HG02840 (cell line): ENCODE measurements at regions not wholly inside any gene's neighbourhood (a gene's known extent, or its start where the extent isn't known, plus 50 kb on each side); places are given as distances from the start of the nearest gene placed in this dataset.
"Not testable (repeated sequence)": the region's sequence is repeated elsewhere in the genome, so short reads cannot be mapped to it uniquely, and the experiment has no call there.

ENCODE experiments used
- ATAC-seq: cut with Tn5 transposase; IDR thresholded peaks from one replicate; pipeline ENCODE4 v1.9.1; 2021; ENCODE audit warnings: mild to moderate bottlenecking, moderate library complexity, moderate number of reproducible peaks; ENCODE audit not compliant: unreplicated experiment, low FRiP score

DNA sequence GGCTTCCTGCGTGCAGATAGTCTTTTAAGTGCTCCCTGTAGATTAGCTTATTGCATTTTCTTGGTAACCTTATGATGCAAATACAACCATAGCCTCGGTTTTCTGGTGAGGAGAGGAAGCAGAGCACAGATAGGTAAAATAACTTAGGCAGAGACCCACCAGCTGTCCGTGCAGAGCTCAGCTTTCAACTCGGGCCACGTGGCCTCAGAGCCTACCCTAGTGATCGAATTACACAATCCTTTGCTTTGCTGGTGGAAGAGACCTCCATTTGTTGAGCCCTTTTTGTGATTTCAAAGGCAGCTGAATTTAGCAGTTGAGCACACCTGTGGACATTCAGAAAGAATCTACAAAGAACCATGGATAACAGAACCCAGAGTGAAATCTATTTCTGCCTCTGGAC lies 220.1 kb downstream of the ATP6V0E2 start:
- not testable (repeated sequence) for ATAC-seq

DNA sequence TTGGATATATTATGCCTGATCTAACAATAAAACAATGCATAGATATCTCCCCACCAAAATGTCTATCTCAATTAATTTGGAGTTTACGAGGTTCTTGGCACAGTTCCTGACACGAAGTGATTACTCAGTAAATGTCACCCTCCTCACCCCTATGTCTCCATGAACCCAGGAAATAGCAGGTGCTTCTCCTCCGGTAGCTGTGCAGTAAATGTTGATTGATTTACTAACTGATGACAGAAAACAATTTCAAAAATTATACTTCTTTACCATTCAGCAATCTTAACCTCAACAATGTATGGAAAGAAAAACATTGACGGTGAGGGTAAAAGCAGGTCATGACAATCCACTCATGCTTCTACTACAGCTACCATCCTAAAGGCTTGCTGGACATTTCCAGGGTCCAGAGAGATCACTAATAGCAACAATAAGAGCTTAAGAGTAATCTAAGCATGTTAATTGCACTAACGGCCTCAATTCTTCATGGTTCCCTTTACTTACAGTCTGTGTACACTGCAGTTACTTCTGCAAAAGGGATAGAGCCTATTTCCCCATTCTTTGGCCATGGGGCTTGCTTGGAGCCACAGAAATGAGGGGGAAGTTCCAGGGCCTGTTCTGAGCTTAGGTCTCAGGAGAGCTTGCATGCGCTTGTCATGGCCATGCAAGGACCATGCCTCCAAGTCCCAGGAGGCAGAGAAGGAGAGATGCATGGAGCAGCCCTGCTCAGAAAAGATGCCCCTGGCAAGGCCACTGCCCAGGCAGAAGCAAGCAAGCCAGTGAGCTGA lies 222.6 kb downstream of the ATP6V0E2 start:
- not testable (repeated sequence) for ATAC-seq

DNA sequence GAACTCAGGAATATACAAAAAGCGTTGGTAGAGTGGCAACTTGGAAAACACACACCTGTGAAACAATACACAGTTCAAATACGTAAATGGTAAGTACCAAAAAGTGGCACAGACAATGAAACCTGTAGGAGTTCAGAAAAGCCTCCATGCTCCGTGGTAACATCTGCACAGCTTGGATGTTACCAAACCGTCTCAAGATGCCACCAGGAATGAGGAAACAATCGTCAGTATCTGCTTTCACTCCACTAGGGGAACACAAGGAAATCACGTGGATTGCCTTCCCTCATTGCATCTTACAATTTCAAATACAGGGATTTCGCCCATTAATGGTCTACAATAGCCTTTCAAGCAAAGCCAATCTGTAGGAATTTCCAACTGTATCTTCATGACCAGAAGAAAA lies 224.6 kb upstream of the LRRC61 start:
- not testable (repeated sequence) for ATAC-seq

DNA sequence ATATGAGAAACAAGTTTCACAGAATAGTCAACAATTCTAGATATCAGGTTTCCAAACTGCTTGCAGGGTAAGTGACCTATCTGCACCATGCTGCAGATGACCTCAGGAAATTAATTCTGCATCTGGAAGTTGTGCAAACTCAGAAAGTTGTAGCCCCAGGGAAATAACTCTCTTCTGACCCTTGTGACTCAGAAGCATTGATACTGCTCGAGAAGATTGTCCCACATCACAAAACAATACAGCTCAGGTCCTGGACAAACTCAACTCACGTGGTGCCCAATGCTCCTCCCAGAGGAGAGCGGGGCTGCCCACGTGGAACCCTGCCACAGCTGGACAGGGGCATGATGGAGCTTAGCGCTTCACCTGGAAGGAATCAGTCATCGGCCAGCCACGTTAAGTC lies 221.9 kb upstream of the LRRC61 start:
- not testable (repeated sequence) for ATAC-seq

DNA sequence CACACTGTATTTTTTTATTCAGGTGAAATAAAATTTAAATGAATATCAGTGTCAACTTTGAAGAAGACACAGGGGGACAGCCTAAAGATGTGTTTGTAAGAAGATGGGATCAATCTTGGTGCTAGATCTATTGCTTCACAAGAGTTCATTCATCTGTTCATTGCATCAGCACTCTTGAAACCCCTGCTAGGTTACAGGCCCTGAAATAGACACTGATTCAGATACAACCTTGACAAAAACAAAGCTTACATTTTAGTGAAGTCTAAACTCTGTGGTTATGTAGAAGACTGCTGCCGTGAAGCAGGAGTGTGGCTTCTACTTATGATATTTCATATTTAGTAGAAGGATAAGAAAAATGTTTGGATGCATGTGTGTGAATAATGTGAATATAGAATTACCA lies 215.9 kb upstream of the LRRC61 start:
- ATAC-seq = not testable (repeated sequence)

DNA sequence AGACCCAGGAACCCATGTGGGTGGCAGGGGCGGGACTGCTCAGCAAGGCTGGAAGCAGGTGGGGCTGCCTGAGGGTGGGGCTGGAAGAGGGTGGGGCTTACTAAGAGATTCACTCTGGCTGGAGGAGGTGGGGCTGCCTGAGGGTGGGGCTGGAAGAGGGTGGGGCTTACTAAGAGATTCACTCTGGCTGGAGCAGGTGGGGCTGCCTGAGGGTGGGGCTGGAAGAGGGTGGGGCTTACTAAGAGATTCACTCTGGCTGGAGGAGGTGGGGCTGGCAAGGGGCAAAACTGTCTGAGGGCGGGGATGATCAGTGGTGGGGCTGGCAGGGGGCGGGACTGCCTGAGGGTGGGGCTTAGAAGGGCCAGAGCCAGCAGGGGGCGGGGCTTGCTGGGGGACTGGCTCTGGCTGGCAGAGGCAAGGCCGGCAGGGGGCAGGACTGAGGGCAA lies 212.8 kb upstream of the LRRC61 start:
- ATAC-seq = not testable (repeated sequence)

DNA sequence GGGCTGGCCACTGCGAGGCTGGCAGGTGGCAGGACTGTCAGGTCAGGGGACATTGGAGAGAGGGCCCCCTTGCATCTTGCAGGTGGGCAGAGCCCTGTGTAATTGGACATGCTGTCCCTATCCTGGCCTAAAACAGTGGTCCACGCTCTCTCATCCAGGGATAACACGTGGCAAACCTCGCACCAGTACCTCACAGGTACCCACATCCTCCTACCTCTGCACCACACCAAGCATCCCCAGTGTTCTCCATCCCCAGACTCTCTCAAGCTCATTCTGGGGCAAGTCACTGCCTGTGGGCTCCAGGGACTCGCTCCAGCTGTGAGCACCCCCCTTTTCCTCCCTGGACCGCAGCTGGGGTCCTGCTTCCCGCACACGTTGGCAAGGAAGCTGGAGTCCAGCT lies 212.3 kb upstream of the LRRC61 start:
- ATAC-seq = not testable (repeated sequence)

DNA sequence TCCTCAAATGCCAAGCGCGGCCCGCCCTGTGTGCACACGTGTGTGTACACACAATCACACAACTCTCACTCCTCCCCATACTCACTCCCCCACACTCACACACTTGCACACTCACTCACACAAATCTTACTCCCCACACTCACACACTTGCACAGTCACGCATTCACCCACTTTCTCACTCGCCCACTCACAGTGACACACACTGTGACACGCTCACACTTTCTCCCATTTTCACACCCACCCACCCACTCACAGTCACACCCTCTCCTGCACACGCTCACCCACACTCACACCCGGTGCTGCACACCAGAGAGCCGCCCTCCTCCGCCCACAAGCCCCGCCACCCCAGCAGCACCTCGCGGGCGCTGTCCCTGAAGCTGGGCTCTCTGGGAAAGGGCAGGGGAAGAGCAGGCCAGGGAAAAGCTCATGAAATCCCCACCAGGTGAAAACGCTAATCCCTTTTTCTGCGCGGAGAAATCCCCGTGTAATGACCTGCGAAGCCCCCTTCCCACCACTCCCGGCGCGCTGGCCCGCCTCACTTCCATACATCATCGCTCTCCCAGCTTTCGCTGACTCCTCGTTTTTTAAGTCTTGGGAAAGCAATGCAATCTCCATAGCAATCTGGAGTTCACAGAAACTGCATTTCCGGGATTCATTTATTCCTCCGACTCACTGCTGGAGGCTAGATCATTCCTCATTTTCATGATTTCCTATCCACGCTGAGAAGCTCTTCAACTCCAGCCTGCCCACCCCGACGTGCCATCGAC lies 211.6 kb upstream of the LRRC61 start:
- ATAC-seq = not testable (repeated sequence)

DNA sequence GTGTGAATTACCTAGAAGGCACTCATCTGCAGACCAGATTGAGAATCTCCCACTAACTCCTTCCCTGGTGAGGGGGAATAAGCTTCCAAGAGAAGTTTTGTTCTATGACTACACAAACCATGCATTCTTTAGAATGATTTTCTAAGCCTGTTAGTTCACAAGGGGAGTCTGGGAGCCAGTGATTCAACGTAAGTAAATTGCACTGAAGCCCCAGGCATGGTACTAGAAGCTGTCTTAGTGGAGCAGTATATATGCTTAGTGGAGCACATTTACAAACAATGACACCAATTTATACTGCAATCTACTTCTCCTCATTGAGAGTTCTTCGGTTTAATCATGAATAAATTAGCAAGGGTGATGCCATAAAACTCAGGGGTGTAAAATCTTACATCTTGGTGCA lies 209.9 kb upstream of the LRRC61 start:
- not testable (repeated sequence) for ATAC-seq

DNA sequence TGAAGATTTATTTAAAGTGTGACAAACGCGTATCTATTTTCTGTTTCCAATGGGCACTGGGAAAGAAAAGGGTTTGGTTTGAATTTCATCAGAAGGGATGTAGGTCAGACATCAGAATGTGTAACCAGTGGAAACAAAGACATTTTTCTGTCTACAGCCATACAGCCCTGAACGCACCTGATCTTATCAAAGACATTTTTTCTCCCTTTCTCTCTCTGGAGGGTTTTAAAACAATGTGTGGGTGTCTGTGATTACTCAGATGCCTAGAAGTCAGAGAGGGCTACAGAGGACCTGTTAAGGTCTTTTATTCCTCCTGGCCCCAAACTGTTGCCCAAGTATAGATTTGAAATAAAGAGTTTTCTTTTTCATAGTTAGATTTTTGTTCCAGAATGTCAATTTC lies 208.6 kb upstream of the LRRC61 start:
- not testable (repeated sequence) for ATAC-seq

DNA sequence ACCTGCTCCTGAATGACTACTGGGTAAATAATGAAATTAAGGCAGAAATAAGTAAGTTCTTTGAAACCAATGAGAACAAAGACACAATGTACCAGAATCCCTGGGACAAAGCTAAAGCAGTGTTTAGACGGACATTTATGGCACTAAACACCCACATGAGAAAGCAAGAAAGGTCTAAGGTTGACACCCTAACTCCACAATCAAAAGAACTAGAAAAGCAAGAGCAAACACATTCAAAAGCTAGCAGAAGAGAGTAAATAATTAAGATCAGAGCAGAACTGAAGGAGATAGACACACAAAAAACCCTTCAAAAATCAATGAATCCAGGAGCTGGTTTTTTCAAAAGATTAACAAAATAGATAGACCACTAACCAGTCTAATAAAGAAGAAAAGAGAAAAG lies 203.2 kb upstream of the LRRC61 start:
- not testable (repeated sequence) for ATAC-seq

DNA sequence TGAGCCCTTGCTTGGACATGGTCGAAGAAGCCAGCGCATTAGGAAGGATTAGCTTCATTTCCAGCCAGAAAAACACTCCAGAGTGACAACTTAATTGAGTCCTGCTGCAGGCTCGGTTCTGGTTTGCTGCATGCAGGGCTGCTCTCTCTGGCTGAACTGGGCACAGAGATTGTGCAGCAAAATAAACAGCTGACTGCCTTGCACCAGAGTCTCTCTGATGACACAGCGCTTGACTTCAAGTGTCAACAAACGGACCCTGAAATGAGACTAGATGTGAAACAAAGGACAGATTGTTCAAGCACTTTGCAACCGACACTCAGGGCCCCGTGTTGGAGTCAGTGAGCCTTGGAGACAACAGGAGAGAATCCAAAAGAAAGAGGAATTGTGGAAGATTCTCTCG lies 197.3 kb upstream of the LRRC61 start:
- ATAC-seq = not testable (repeated sequence)

DNA sequence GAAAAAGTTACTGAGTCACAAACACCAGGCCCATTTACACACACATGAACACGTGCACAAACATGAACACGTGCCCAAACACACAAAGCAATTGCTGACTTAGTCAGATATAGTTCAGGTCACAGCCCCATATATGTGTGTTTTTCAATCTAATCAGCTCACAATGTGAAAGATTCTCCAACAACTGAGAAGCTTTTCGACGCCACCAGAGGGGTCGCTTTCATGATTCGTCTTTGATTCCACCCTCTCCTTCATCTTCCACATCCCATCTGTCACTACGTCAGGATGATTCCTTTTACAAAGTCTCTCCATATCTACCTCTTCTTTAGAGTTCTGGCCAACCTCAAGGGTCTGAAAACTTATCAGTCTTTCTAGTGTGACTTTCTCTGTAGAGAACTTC lies 188.7 kb upstream of the LRRC61 start:
- not testable (repeated sequence) for ATAC-seq

DNA sequence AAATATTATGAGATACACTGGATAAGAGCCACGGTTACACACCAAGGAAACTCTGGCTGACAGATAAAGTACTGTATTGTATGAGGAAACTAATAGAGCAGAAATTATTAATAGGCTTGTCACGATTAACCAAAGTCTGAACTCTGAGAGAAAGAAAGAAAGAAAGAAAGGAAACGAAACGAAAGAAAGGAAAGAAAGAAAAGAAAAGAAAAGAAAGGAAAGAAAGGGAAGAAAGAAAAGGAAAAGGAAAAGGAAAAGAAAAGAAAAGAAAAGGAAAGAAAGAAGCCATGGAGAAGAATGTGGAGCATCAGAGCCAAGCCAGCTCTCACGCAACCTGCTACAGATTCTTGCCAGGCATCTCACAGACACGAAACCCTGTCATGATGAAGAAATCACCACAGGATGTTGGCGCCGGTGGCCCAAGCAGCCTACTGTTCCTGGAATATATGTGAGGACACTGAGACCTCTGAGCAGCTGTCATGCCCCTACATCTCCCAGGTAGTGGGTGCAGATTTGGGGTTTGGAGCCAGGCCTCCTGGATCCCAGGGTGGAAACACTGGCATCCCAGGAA lies 187.4 kb upstream of the LRRC61 start:
- not testable (repeated sequence) for ATAC-seq

DNA sequence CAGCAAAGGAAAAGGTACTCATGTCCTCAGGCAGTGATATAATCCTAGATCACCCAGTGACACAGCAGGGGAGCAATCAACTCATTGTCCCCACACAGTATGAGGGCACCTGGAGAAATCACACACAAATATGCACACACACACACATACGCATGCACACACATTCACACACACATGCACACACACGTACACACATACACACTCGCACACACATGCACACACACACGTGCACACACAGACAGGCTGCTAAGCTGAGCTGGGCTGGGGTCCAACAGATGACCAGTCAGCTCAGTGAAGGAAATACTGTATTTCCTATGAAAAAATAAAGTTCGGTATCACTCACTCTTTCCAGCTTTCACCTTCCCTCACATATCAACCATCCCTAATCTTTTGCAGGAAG lies 183.3 kb upstream of the LRRC61 start:
- ATAC-seq = not testable (repeated sequence)

DNA sequence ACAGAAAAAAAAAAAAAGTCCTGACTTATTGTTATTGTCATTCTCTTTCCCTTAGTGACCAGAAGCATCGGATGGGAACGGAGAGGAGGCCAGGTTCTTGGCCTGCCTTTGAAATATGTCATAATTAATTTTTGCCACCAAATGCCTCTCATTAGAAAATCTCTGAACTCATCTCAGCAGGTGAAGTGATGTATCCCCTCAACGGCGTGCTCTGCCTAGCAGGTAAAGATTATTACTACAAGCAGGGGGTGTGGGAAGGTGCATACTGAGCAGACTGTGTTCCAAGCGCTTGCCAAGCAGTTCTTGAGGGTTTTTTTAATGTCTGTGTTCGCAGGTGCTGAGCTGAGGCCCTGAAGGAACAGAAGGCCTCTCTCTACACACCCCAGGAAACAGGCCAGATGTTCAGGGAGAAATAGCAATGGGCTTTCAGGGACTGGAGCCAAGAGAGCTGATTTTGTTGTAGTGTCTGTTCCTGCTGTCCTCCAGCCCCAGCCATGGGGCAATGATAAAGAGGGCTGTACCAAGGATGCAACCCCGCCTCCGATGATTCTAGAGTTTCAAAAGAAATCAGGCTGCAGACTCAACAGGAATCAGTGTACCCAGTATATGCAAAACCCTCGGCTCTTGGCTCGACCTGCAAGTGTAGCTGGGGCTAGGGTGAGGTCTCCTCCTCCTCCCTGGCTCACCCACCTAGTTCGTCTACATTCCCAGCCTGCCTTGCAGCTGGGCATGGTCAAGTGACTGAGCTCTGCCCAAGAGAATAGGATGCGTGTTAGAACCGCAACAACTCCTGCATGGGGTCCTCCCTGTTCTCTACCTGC lies 181.4 kb upstream of the LRRC61 start:
- ATAC-seq = not testable (repeated sequence)

DNA sequence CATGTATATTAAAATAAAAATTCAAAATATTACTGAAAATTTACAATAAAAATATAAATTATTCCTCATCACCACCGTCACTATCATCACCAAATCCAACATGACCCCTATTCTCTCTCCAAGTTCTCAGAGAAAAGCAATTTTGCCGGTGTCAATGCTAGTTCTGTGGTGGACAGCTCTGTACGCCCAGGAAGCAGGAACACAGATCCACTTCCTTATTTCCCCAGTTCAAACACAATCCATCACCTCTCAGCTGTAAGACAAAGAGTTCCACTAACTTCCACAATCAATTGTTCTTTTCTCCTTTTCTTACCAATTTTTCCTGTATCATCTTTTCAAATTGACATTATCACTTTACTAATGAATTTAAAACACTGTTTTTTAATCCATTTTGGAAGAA lies 177.0 kb upstream of the LRRC61 start:
- not testable (repeated sequence) for ATAC-seq

DNA sequence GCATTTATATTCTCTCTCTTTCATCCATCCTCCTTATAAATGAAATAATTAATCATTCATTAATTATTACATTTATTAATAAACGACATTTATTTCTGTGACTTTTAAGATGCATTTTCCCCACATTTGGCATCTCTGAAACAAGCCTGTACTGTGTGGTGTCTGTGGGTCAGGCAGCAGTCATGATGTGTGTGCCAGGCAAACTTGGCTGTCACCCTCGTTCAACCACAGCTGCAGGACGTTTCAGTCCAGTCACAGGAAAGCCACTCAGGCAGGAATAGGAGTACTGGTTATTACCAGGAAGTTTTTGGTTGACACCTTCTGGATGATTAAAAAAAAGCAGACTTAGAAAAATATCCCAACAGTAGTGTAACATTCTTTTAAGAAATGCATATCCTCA lies 175.6 kb upstream of the LRRC61 start:
- ATAC-seq = not testable (repeated sequence)

DNA sequence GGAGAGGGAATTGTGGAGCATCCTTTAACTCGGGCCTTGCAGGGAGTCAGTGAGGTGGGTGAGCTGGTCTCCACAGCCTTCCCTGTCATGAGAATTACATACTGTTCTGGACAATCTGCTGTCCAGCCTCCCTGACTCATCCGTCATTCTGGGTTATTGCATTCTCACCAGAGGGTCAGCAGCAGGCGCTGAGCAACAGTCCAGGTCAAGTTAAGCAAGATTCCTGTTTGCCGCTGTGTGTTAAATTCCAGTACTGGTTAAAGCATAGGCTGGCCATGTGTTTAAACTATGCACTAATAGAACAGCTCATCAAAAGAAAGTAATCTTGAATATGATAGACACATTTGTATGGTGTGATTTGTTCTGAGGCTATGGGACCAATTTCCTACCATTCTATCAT lies 167.1 kb upstream of the LRRC61 start:
- not testable (repeated sequence) for ATAC-seq

DNA sequence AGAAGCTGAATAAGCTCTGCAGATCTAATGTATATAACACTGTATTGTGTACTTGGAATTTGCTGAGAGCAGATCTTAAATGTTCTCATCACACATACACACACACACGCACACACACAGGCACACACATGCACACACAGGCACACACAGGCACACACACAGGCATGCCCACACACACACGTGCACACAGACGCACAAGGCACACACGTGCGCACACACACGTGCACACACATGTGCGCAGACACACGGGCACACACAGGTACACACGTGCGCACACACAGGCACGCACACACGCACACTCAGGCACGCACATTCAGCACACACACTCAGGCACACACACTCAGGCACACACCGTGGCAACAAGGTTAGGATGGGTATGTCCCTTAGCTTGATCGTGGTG lies 164.5 kb upstream of the LRRC61 start:
- ATAC-seq = not testable (repeated sequence)
